Neural cell (in vitro differentiated cells): ENCODE measurements at regions not wholly inside any gene's neighbourhood (a gene's known extent, or its start where the extent isn't known, plus 50 kb on each side); places are given as distances from the start of the nearest gene placed in this dataset.

ENCODE experiments used
- POLR2AphosphoS5 ChIP-seq: IDR thresholded peaks from 2 replicates; pipeline ENCODE4 v1.6.1; 2012
- TAF1 ChIP-seq: IDR thresholded peaks from 2 replicates; pipeline ENCODE4 v1.6.1; 2012; ENCODE audit warnings: low read depth
- TF ChIP-seq, protein P1 (sequence below): fragments of 450-650 bp; IDR thresholded peaks from 2 replicates; pipeline ENCODE4 v1.5.1; 2014; ENCODE audit warnings: antibody characterized with exemption, mild to moderate bottlenecking, moderate library complexity; ENCODE audit not compliant: poor library complexity, severe bottlenecking

- TF ChIP-seq, protein P1, sequence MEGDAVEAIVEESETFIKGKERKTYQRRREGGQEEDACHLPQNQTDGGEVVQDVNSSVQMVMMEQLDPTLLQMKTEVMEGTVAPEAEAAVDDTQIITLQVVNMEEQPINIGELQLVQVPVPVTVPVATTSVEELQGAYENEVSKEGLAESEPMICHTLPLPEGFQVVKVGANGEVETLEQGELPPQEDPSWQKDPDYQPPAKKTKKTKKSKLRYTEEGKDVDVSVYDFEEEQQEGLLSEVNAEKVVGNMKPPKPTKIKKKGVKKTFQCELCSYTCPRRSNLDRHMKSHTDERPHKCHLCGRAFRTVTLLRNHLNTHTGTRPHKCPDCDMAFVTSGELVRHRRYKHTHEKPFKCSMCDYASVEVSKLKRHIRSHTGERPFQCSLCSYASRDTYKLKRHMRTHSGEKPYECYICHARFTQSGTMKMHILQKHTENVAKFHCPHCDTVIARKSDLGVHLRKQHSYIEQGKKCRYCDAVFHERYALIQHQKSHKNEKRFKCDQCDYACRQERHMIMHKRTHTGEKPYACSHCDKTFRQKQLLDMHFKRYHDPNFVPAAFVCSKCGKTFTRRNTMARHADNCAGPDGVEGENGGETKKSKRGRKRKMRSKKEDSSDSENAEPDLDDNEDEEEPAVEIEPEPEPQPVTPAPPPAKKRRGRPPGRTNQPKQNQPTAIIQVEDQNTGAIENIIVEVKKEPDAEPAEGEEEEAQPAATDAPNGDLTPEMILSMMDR = no peak
- TF ChIP-seq POLR2AphosphoS5 (no peak), TAF1 (no peak)
These were observed 89.4 kb upstream of the CD180 start for GRCh38 chr5:67286006-67286405.
